ENCODE measurements at regions not wholly inside any gene's neighbourhood (a gene's known extent, or its start where the extent isn't known, plus 50 kb on each side); places are given as distances from the start of the nearest gene placed in this dataset.

GRCh38 chr1:147472966-147473732, 68.2 kb upstream of the BCL9 start:
- TF ChIP-seq CTCF (IDR thresholded peaks at IDR 0.05) (no peak), EP300 (IDR thresholded peaks at IDR 0.05) (no peak), POLR2AphosphoS5 (IDR thresholded peaks at IDR 0.05) (no peak), POLR2A (IDR thresholded peaks at IDR 0.05) (no peak)

All from sigmoid colon (tissue), 4 donors.